IMR-90 (cell line): ENCODE measurements at regions not wholly inside any gene's neighbourhood (a gene's known extent, or its start where the extent isn't known, plus 50 kb on each side); places are given as distances from the start of the nearest gene placed in this dataset.

ENCODE experiments used
- ATAC-seq: fragments of 200-7000 bp; cut with Tn5 transposase; 2 replicates; pipeline ENCODE4 v1.9.1; 2020; ENCODE audit warnings: low read depth, mild to moderate bottlenecking, moderate library complexity
- BruUV-seq: library from RNA; stranded (reverse); fragments of 400-500 nt; replicated peaks from 2 replicates; lab custom pipeline; 2021; lab: Mats Ljungman, UMichigan
- CTCF ChIA-PET: fragments of 300-600 bp; formaldehyde crosslinking; extraction: SDS; loops from one replicate; lab custom pipeline; 2021; ENCODE audit warnings: antibody characterized with exemption; lab: Yijun Ruan, JAX
- POLR2A ChIA-PET: fragments of 300-600 bp; sonication (Branson Sonifier 250); formaldehyde crosslinking; loops from one replicate; lab custom pipeline; 2022; ENCODE audit warnings: antibody characterized with exemption; ENCODE audit not compliant: unreplicated experiment; lab: Charles Lee
- DNase-seq: peaks from one replicate; pipeline ENCODE4 v3.0.0; 2013
- H2AFZ ChIP-seq: replicated peaks from 2 replicates; pipeline ENCODE3; 2013; ENCODE audit warnings: low read length, mild to moderate bottlenecking; ENCODE audit not compliant: poor library complexity
- H2AK5ac ChIP-seq: 2 replicates; pipeline ENCODE4 v1.6.1; 2013; ENCODE audit warnings: low read depth, low read length, inconsistent platforms
- H2AK9ac ChIP-seq: replicated peaks from 2 replicates; pipeline ENCODE3; 2013; ENCODE audit warnings: mild to moderate bottlenecking, low read depth, low read length, moderate library complexity; ENCODE audit not compliant: poor library complexity
- H2BK120ac ChIP-seq: 2 replicates; pipeline ENCODE4 v1.6.1; 2013; ENCODE audit warnings: low read depth, low read length, inconsistent platforms
- H2BK15ac ChIP-seq: 3 replicates; pipeline ENCODE4 v1.6.1; 2013; ENCODE audit warnings: low read depth, low read length, inconsistent platforms
- H2BK20ac ChIP-seq: 2 replicates; pipeline ENCODE4 v1.6.1; 2013; ENCODE audit warnings: low read depth, mild to moderate bottlenecking, inconsistent platforms, low read length, moderate library complexity
- H2BK5ac ChIP-seq: 2 replicates; pipeline ENCODE4 v1.6.1; 2013; ENCODE audit warnings: mild to moderate bottlenecking, low read depth, low read length, inconsistent platforms; ENCODE audit not compliant: poor library complexity, severe bottlenecking
- H3K14ac ChIP-seq: replicated peaks from 2 replicates; pipeline ENCODE4 v1.6.1; 2013; ENCODE audit warnings: low read depth, low read length, inconsistent platforms
- H3K18ac ChIP-seq: 2 replicates; pipeline ENCODE4 v1.6.1; 2013; ENCODE audit warnings: low read depth, low read length, control low read depth
- H3K23ac ChIP-seq: 2 replicates; pipeline ENCODE4 v1.6.1; 2013; ENCODE audit warnings: low read depth, low read length, inconsistent platforms
- H3K27ac ChIP-seq: 2 replicates; pipeline ENCODE4 v1.5.1; 2013; ENCODE audit warnings: mild to moderate bottlenecking, control low read depth, low read length; ENCODE audit not compliant: insufficient read depth
- H3K27me3 ChIP-seq: 2 replicates; pipeline ENCODE4 v1.6.1; 2013; ENCODE audit warnings: low read length; ENCODE audit not compliant: control insufficient read depth, insufficient read depth
- H3K36me3 ChIP-seq: 2 replicates; pipeline ENCODE4 v1.6.1; 2013; ENCODE audit warnings: low read length, mixed read lengths; ENCODE audit not compliant: control insufficient read depth, insufficient read depth
- H3K4ac ChIP-seq: 2 replicates; pipeline ENCODE4 v1.6.1; 2013; ENCODE audit warnings: low read depth, low read length, inconsistent platforms
- H3K4me1 ChIP-seq: 2 replicates; pipeline ENCODE4 v1.6.1; 2013; ENCODE audit warnings: low read length, mixed read lengths; ENCODE audit not compliant: control insufficient read depth, insufficient read depth
- H3K4me2 ChIP-seq: 2 replicates; pipeline ENCODE4 v1.6.1; 2013; ENCODE audit warnings: low read depth, mild to moderate bottlenecking, control low read depth, low read length, moderate library complexity
- H3K4me3 ChIP-seq: 2 replicates; pipeline ENCODE4 v1.5.1; 2013; ENCODE audit warnings: low read depth, mild to moderate bottlenecking, control low read depth, low read length, moderate library complexity; ENCODE audit not compliant: insufficient read depth
- H3K56ac ChIP-seq: 2 replicates; pipeline ENCODE4 v1.6.1; 2013; ENCODE audit warnings: low read length, inconsistent platforms; ENCODE audit not compliant: insufficient read depth; ENCODE audit errors: extremely low read depth
- H3K79me1 ChIP-seq, 2 experiments: 2 replicates each; pipeline ENCODE4 v1.6.1; 2013; ENCODE audit warnings: low read length in 2 of 2, inconsistent platforms in 1 of 2, low read depth in 1 of 2
- H3K9ac ChIP-seq: 2 replicates; pipeline ENCODE4 v1.6.1; 2013; ENCODE audit warnings: low read depth, low read length, control low read depth
- H3K9me1 ChIP-seq: 2 replicates; pipeline ENCODE4 v1.6.1; 2013; ENCODE audit warnings: low read length, inconsistent platforms; ENCODE audit not compliant: insufficient read depth
- H3K9me3 ChIP-seq: 2 replicates; pipeline ENCODE4 v1.6.1; 2013; ENCODE audit warnings: low read length; ENCODE audit not compliant: control insufficient read depth, insufficient read depth
- H4K20me1 ChIP-seq: 2 replicates; pipeline ENCODE4 v1.6.1; 2013; ENCODE audit warnings: low read length, inconsistent platforms; ENCODE audit not compliant: insufficient read depth
- H4K5ac ChIP-seq: 2 replicates; pipeline ENCODE4 v1.6.1; 2013; ENCODE audit warnings: mild to moderate bottlenecking, low read depth, low read length, control low read depth
- H4K8ac ChIP-seq, 2 experiments: 2 replicates each; pipeline ENCODE4 v1.6.1; 2013; ENCODE audit warnings: low read depth in 2 of 2, low read length in 2 of 2, control low read depth in 1 of 2, inconsistent platforms in 1 of 2
- H4K91ac ChIP-seq: 2 replicates; pipeline ENCODE4 v1.6.1; 2013; ENCODE audit warnings: low read depth, low read length, inconsistent platforms; ENCODE audit not compliant: insufficient read depth
- CHD1 ChIP-seq: IDR thresholded peaks from 2 replicates; pipeline ENCODE4 v1.6.1; 2012; ENCODE audit warnings: low read depth, low read length, improper control_type of control experiment
- FOS ChIP-seq: fragments of 150-350 bp; IDR thresholded peaks from 2 replicates; pipeline ENCODE4 v1.6.1; 2016; ENCODE audit warnings: low read depth, low read length
- WGBS, 2 experiments: methylation state at CpG; one replicate each; pipeline versions ENCODE4 v1.1.5 to v1.1.7; 2013; ENCODE audit warnings: missing lambda C conversion rate in 2 of 2; ENCODE audit not compliant: insufficient read length in 1 of 2; ENCODE audit errors: extremely low coverage in 2 of 2; 5-methylcytosine and 5-hydroxymethylcytosine counted together
- dilution Hi-C: fragments of 300-500 bp; cut with HindIII; formaldehyde crosslinking; loops from one replicate; pipeline ENCODE4 v1.14.3; 2018; ENCODE audit warnings: low sequenced_read_pairs; ENCODE audit not compliant: unreplicated experiment
- in situ Hi-C: fragments of 300-500 bp; cut with MboI; formaldehyde crosslinking; loops from 3 replicates; pipeline ENCODE4 v1.14.3; 2019; ENCODE audit warnings: low sequenced_read_pairs, inconsistent platforms, mixed read lengths
- intact Hi-C: fragments of 100-400 bp; cut with micrococcal nuclease; formaldehyde crosslinking; loops from 2 replicates; pipeline ENCODE4 v1.10.0; 2022

GRCh38 chr6:117089604-117090003 lies 175.8 kb upstream of the VGLL2 start:
- H3K23ac ChIP-seq: no peak overlapping the region
- no peak overlapping the region for H2AK5ac ChIP-seq
- no peak overlapping the region for H3K14ac ChIP-seq
- ATAC-seq (no peak), DNase-seq (no peak)
- no CpG with 5 or more reads among the region's 3 CpGs for WGBS, 2 experiments
- intact Hi-C loops: no loop called here
- H3K4me1 ChIP-seq: no peaks in the 10 kb centered on the region
- no peak overlapping the region for H4K91ac ChIP-seq
- ChIA-PET CTCF (no interaction called here), POLR2A (no interaction called here)
- H2AK9ac ChIP-seq: no peak overlapping the region
- no peaks in the 10 kb centered on the region for H3K36me3 ChIP-seq
- no TSS peak for BruUV-seq
- H3K9me1 ChIP-seq: no peaks in the 10 kb centered on the region
- TF ChIP-seq CHD1 (no peak), FOS (no peak)
- H3K56ac ChIP-seq: no peak overlapping the region
- H2BK5ac ChIP-seq: no peak overlapping the region
- H3K27ac ChIP-seq: no peak overlapping the region
- no peak overlapping the region for H3K4ac ChIP-seq
- no peak overlapping the region for H3K4me2 ChIP-seq
- no peak overlapping the region for H4K8ac ChIP-seq
- H3K18ac ChIP-seq: no peak overlapping the region
- in situ Hi-C loops: no loop called here
- no peak overlapping the region for H2BK20ac ChIP-seq
- H2AFZ ChIP-seq: no peak overlapping the region
- H3K4me3 ChIP-seq: no peak overlapping the region
- H3K79me1 ChIP-seq: no peaks in the 10 kb centered on the region
- no peak overlapping the region for H4K5ac ChIP-seq
- 0 out of 2 replicates have a peak, but pooled peaks cover 2% of the 10 kb centered on the region for H3K9me3 ChIP-seq
- H3K9ac ChIP-seq: no peak overlapping the region
- no peak overlapping the region for H2BK15ac ChIP-seq
- dilution Hi-C loops: no loop called here
- H3K27me3 ChIP-seq: no peaks in the 10 kb centered on the region
- H4K20me1 ChIP-seq: no peaks in the 10 kb centered on the region
- H2BK120ac ChIP-seq: no peak overlapping the region
